ENCODE measurements at regions not wholly inside any gene's neighbourhood (a gene's known extent, or its start where the extent isn't known, plus 50 kb on each side); places are given as distances from the start of the nearest gene placed in this dataset.

DNA sequence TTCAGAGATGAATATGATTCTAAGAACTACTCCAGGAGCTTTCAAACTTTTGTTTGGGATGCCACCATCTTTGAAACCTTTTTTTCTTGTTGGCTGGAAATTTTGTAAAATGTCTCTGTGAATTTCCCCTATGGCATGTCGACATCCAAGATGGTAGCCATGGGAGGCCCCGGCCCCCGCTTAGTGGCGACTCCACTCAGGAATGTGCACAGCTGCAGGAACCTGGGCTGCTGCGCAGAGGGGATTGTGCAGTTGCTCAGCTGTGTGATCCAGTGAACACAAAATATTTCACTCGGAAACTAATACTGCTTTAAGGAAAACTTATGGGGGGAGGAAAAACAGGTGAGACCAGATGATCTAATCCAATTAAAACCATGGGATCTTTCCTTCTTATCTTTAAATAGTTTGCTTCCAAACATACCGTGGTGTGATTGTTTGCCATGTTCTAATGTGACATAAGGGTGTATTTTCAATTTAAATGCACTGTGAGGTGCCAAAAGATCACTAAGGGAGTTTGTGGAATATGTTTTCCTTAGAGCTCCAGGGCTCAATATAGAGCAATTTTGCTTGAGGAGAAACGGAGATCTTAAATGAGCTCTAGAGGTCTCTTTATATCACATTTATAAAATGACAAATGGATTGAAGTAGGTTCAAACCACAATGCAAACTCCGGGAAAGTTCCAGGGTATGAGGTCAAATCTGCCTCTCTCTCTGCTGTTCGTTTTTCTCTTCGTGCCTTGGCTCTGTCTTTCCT is 497.7 kb downstream of the FGF9 start:
- ChIA-PET POLR2A (no interaction called here), CTCF (no interaction called here)
- Histone ChIP-seq H3K4me1 (ENCODE audit: control extremely low read depth in 1 of 4, control insufficient read depth in 4 of 4, insufficient read depth in 4 of 4, low read length in 3 of 4) (no peaks in the 10 kb centered on the region), H3K36me3 (ENCODE audit: control insufficient read depth in 4 of 4, insufficient read depth in 4 of 4, low read length in 3 of 4) (no peaks in the 10 kb centered on the region), H3K9me3 (ENCODE audit: control extremely low read depth in 1 of 5, control insufficient read depth in 4 of 5, insufficient read depth in 2 of 5, low read depth in 1 of 5, low read length in 4 of 5) (no peaks in the 10 kb centered on the region), H3K27ac (ENCODE audit: insufficient read depth in 1 of 2, low read depth in 1 of 2, low read length in 2 of 2, poor library complexity in 1 of 2, severe bottlenecking in 2 of 2) (no peak overlapping the region), H3K4me3 (ENCODE audit: control insufficient read depth in 1 of 7, extremely low read depth in 1 of 7, insufficient read depth in 4 of 7, low read depth in 2 of 7, low read length in 6 of 7) (no peak overlapping the region), H3K27me3 (replicated peaks in 2 of 5; ENCODE audit: control insufficient read depth in 4 of 5, insufficient read depth in 5 of 5, low read length in 4 of 5) (no peaks in the 10 kb centered on the region)
- WGBS (ENCODE audit: insufficient coverage), result 93% methylated on average over 9 of the region's 11 CpGs
- no peak for DNase-seq

DNA sequence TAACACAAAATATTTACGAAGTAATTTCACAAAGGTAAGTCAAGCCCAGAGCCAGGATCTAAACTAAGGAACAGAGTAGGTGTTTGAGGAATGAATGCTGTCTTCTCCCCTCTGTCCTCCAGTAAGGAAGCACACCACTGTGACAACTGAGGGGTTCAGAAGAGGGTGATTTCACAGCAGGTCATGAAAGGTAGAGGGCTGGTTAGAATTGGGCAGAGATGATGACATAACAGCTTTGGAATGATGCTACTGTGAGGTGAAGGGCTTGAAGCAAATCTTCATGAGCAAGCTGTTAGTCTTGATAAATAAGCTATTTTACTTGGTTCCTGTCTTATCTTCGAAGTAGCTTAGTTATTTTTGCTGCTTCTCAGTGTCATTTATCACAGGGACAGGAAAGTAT is 498.6 kb downstream of the FGF9 start:
- no peak overlapping the region for H3K4me3 ChIP-seq (ENCODE audit: control insufficient read depth in 1 of 7, extremely low read depth in 1 of 7, insufficient read depth in 4 of 7, low read depth in 2 of 7, low read length in 6 of 7)
- 60% methylated on average over 1 of the region's 2 CpGs for WGBS (ENCODE audit: insufficient coverage)
- H3K9me3 ChIP-seq (ENCODE audit: control extremely low read depth in 1 of 5, control insufficient read depth in 4 of 5, insufficient read depth in 2 of 5, low read depth in 1 of 5, low read length in 4 of 5), result no peaks in the 10 kb centered on the region
- ChIA-PET POLR2A (no interaction called here), CTCF (no interaction called here)
- DNase-seq, result no peak
- no peaks in the 10 kb centered on the region for H3K27me3 ChIP-seq (replicated peaks in 2 of 5; ENCODE audit: control insufficient read depth in 4 of 5, insufficient read depth in 5 of 5, low read length in 4 of 5)
- H3K36me3 ChIP-seq (ENCODE audit: control insufficient read depth in 4 of 4, insufficient read depth in 4 of 4, low read length in 3 of 4), result no peaks in the 10 kb centered on the region
- H3K4me1 ChIP-seq (ENCODE audit: control extremely low read depth in 1 of 4, control insufficient read depth in 4 of 4, insufficient read depth in 4 of 4, low read length in 3 of 4), result no peaks in the 10 kb centered on the region
- no peak overlapping the region for H3K27ac ChIP-seq (ENCODE audit: insufficient read depth in 1 of 2, low read depth in 1 of 2, low read length in 2 of 2, poor library complexity in 1 of 2, severe bottlenecking in 2 of 2)

GRCh38 chr13:22173610-22174009 is 502.7 kb downstream of the FGF9 start:
- Histone ChIP-seq H3K9me3 (ENCODE audit: control extremely low read depth in 1 of 5, control insufficient read depth in 4 of 5, insufficient read depth in 2 of 5, low read depth in 1 of 5, low read length in 4 of 5) (peaks cover 0 to 2% (median 0%) of the 10 kb centered on the region in 5 experiments), H3K27ac (ENCODE audit: insufficient read depth in 1 of 2, low read depth in 1 of 2, low read length in 2 of 2, poor library complexity in 1 of 2, severe bottlenecking in 2 of 2) (no peak overlapping the region), H3K4me3 (ENCODE audit: control insufficient read depth in 1 of 7, extremely low read depth in 1 of 7, insufficient read depth in 4 of 7, low read depth in 2 of 7, low read length in 6 of 7) (no peak overlapping the region), H3K4me1 (ENCODE audit: control extremely low read depth in 1 of 4, control insufficient read depth in 4 of 4, insufficient read depth in 4 of 4, low read length in 3 of 4) (no peaks in the 10 kb centered on the region), H3K36me3 (ENCODE audit: control insufficient read depth in 4 of 4, insufficient read depth in 4 of 4, low read length in 3 of 4) (no peaks in the 10 kb centered on the region), H3K27me3 (replicated peaks in 2 of 5; ENCODE audit: control insufficient read depth in 4 of 5, insufficient read depth in 5 of 5, low read length in 4 of 5) (peaks cover 0 to 4% (median 0%) of the 10 kb centered on the region in 5 experiments)
- DNase-seq, result no peak
- WGBS (ENCODE audit: insufficient coverage), result 94% methylated on average over 2 of the region's 2 CpGs
- CTCF ChIA-PET, result no interaction called here
- POLR2A ChIA-PET, result no interaction called here

DNA sequence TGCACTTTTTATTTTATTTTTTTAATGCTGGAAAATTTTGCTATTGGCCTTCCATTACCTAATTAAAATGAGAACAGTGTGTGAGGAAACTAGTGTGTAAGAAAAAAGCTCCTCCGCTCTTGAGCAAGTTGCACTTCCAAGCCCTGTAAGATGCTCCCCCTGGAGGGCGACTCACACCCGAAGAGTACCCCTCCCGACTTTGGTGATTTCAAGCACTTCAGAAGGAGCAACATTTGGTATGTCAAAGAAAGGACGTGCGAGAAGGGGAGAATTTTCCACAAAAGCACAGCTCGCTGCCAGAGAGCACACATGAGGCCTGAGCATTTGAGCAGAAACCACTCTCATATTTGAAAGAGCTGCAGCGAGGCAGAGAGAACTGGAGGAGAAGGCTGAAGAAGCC is 504.4 kb downstream of the FGF9 start:
- H3K9me3 ChIP-seq (ENCODE audit: control extremely low read depth in 1 of 5, control insufficient read depth in 4 of 5, insufficient read depth in 2 of 5, low read depth in 1 of 5, low read length in 4 of 5), result peaks cover 0 to 2% (median 0%) of the 10 kb centered on the region in 5 experiments
- H3K27ac ChIP-seq (ENCODE audit: insufficient read depth in 1 of 2, low read depth in 1 of 2, low read length in 2 of 2, poor library complexity in 1 of 2, severe bottlenecking in 2 of 2), result no peak overlapping the region
- H3K4me1 ChIP-seq (ENCODE audit: control extremely low read depth in 1 of 4, control insufficient read depth in 4 of 4, insufficient read depth in 4 of 4, low read length in 3 of 4), result no peaks in the 10 kb centered on the region
- no peak overlapping the region for H3K4me3 ChIP-seq (ENCODE audit: control insufficient read depth in 1 of 7, extremely low read depth in 1 of 7, insufficient read depth in 4 of 7, low read depth in 2 of 7, low read length in 6 of 7)
- CTCF ChIA-PET, result no interaction called here
- peaks cover 0 to 4% (median 0%) of the 10 kb centered on the region in 5 experiments for H3K27me3 ChIP-seq (replicated peaks in 2 of 5; ENCODE audit: control insufficient read depth in 4 of 5, insufficient read depth in 5 of 5, low read length in 4 of 5)
- no peaks in the 10 kb centered on the region for H3K36me3 ChIP-seq (ENCODE audit: control insufficient read depth in 4 of 4, insufficient read depth in 4 of 4, low read length in 3 of 4)
- 78% methylated on average over 7 of the region's 8 CpGs for WGBS (ENCODE audit: insufficient coverage)
- DNase-seq, result no peak
- POLR2A ChIA-PET, result no interaction called here

DNA sequence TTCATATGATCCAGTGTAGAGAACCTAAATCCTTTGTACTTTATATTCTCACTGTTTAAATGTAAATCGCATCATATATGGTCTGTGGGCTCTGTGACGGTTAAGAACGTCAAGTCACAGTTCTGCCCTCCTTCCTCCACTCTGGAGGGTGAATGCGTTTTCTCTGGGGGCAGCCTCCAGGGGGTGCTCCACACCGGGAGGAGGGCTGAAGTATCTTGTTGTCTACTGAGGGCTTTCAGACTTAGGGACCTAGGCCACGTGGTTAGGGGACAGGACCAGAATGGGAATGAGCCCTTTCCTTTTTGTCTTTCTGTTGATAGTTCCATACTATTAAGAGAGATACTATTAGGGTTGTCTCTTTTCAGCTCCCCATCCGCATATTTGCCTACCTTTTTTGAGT is 504.9 kb downstream of the FGF9 start:
- ChIA-PET CTCF (no interaction called here), POLR2A (no interaction called here)
- no peak for DNase-seq
- WGBS (ENCODE audit: insufficient coverage), result 100% methylated on average over 4 of the region's 7 CpGs
- Histone ChIP-seq H3K9me3 (ENCODE audit: control extremely low read depth in 1 of 5, control insufficient read depth in 4 of 5, insufficient read depth in 2 of 5, low read depth in 1 of 5, low read length in 4 of 5) (peaks cover 0 to 2% (median 0%) of the 10 kb centered on the region in 5 experiments), H3K4me3 (ENCODE audit: control insufficient read depth in 1 of 7, extremely low read depth in 1 of 7, insufficient read depth in 4 of 7, low read depth in 2 of 7, low read length in 6 of 7) (no peak overlapping the region), H3K4me1 (ENCODE audit: control extremely low read depth in 1 of 4, control insufficient read depth in 4 of 4, insufficient read depth in 4 of 4, low read length in 3 of 4) (no peaks in the 10 kb centered on the region), H3K27ac (ENCODE audit: insufficient read depth in 1 of 2, low read depth in 1 of 2, low read length in 2 of 2, poor library complexity in 1 of 2, severe bottlenecking in 2 of 2) (no peak overlapping the region), H3K27me3 (replicated peaks in 2 of 5; ENCODE audit: control insufficient read depth in 4 of 5, insufficient read depth in 5 of 5, low read length in 4 of 5) (peaks cover 0 to 4% (median 0%) of the 10 kb centered on the region in 5 experiments), H3K36me3 (ENCODE audit: control insufficient read depth in 4 of 4, insufficient read depth in 4 of 4, low read length in 3 of 4) (no peaks in the 10 kb centered on the region)

GRCh38 chr13:22176968-22177520 is 506.2 kb downstream of the FGF9 start:
- Histone ChIP-seq H3K4me1 (ENCODE audit: control extremely low read depth in 1 of 4, control insufficient read depth in 4 of 4, insufficient read depth in 4 of 4, low read length in 3 of 4) (no peaks in the 10 kb centered on the region), H3K27ac (ENCODE audit: insufficient read depth in 1 of 2, low read depth in 1 of 2, low read length in 2 of 2, poor library complexity in 1 of 2, severe bottlenecking in 2 of 2) (no peak overlapping the region), H3K27me3 (replicated peaks in 2 of 5; ENCODE audit: control insufficient read depth in 4 of 5, insufficient read depth in 5 of 5, low read length in 4 of 5) (peaks cover 0 to 4% (median 0%) of the 10 kb centered on the region in 5 experiments), H3K36me3 (ENCODE audit: control insufficient read depth in 4 of 4, insufficient read depth in 4 of 4, low read length in 3 of 4) (no peaks in the 10 kb centered on the region), H3K4me3 (ENCODE audit: control insufficient read depth in 1 of 7, extremely low read depth in 1 of 7, insufficient read depth in 4 of 7, low read depth in 2 of 7, low read length in 6 of 7) (no peak overlapping the region), H3K9me3 (ENCODE audit: control extremely low read depth in 1 of 5, control insufficient read depth in 4 of 5, insufficient read depth in 2 of 5, low read depth in 1 of 5, low read length in 4 of 5) (peaks cover 0 to 2% (median 0%) of the 10 kb centered on the region in 5 experiments)
- ChIA-PET CTCF (no interaction called here), POLR2A (no interaction called here)
- WGBS (ENCODE audit: insufficient coverage), result 98% methylated on average over 4 of the region's 4 CpGs
- no peak for DNase-seq

- H3K9me3 ChIP-seq (ENCODE audit: control extremely low read depth in 1 of 5, control insufficient read depth in 4 of 5, insufficient read depth in 2 of 5, low read depth in 1 of 5, low read length in 4 of 5), result peaks cover 0 to 2% (median 0%) of the 10 kb centered on the region in 5 experiments
- H3K36me3 ChIP-seq (ENCODE audit: control insufficient read depth in 4 of 4, insufficient read depth in 4 of 4, low read length in 3 of 4), result no peaks in the 10 kb centered on the region
- no peak for DNase-seq
- H3K27me3 ChIP-seq (replicated peaks in 2 of 5; ENCODE audit: control insufficient read depth in 4 of 5, insufficient read depth in 5 of 5, low read length in 4 of 5), result peaks cover 0 to 4% (median 0%) of the 10 kb centered on the region in 5 experiments
- ChIA-PET POLR2A (no interaction called here), CTCF (no interaction called here)
- H3K4me1 ChIP-seq (ENCODE audit: control extremely low read depth in 1 of 4, control insufficient read depth in 4 of 4, insufficient read depth in 4 of 4, low read length in 3 of 4), result no peaks in the 10 kb centered on the region
- H3K4me3 ChIP-seq (ENCODE audit: control insufficient read depth in 1 of 7, extremely low read depth in 1 of 7, insufficient read depth in 4 of 7, low read depth in 2 of 7, low read length in 6 of 7), result no peak overlapping the region
- WGBS (ENCODE audit: insufficient coverage), result no CpG with 5 or more reads among the region's 2 CpGs
- no peak overlapping the region for H3K27ac ChIP-seq (ENCODE audit: insufficient read depth in 1 of 2, low read depth in 1 of 2, low read length in 2 of 2, poor library complexity in 1 of 2, severe bottlenecking in 2 of 2)
These were observed 508.0 kb downstream of the FGF9 start for GRCh38 chr13:22178878-22179277.

All from common myeloid progenitor, CD34-positive (primary cell).